PC-9 (cell line): ENCODE measurements at regions not wholly inside any gene's neighbourhood (a gene's known extent, or its start where the extent isn't known, plus 50 kb on each side); places are given as distances from the start of the nearest gene placed in this dataset.
"Not testable (repeated sequence)": the region's sequence is repeated elsewhere in the genome, so short reads cannot be mapped to it uniquely, and the experiment has no call there.

Experiments used
- BruUV-seq: library from RNA; stranded (reverse); fragments of 400-500 nt; replicated peaks from 2 replicates; lab custom pipeline; 2021; lab: Mats Ljungman, UMichigan
- CTCF ChIA-PET: fragments of 300-600 bp; sonication (Branson Sonifier 250); formaldehyde crosslinking; loops from one replicate; lab custom pipeline; 2022; ENCODE audit warnings: antibody characterized with exemption; lab: Charles Lee
- POLR2A ChIA-PET: fragments of 300-600 bp; sonication (Branson Sonifier 250); formaldehyde crosslinking; loops from one replicate; lab custom pipeline; 2022; ENCODE audit warnings: antibody characterized with exemption; ENCODE audit not compliant: unreplicated experiment; lab: Charles Lee
- DNase-seq, 2 experiments: peaks; one replicate each; pipeline versions ENCODE4 v3.0.0 to v3.0.0-alpha.2; 2015 to 2022; ENCODE audit warnings: mixed read lengths in 1 of 2
- H2AFZ ChIP-seq: fragments of 200-600 bp; sonication (generic); 2 replicates; pipeline ENCODE4 v1.8.1; 2017; ENCODE audit warnings: antibody characterized with exemption
- H3F3A ChIP-seq: fragments of 200-600 bp; sonication (generic); 2 replicates; pipeline ENCODE4 v1.8.1; 2017; ENCODE audit warnings: antibody characterized with exemption, mild to moderate bottlenecking, low read depth; ENCODE audit not compliant: insufficient read depth
- H3K27ac ChIP-seq: fragments of 200-600 bp; sonication (generic); 2 replicates; pipeline ENCODE4 v1.6.1; 2016; ENCODE audit warnings: mixed run types
- H3K27me3 ChIP-seq: fragments of 200-600 bp; sonication (generic); 2 replicates; pipeline ENCODE4 v1.6.1; 2016; ENCODE audit warnings: low read depth, mixed run types; ENCODE audit not compliant: insufficient read depth
- H3K36me3 ChIP-seq: fragments of 200-600 bp; sonication (generic); 2 replicates; pipeline ENCODE4 v1.6.1; 2016; ENCODE audit warnings: low read depth, mixed run types
- H3K4me1 ChIP-seq: fragments of 200-600 bp; sonication (generic); replicated peaks from 2 replicates; pipeline ENCODE4 v1.6.1; 2016; ENCODE audit warnings: mixed run types; ENCODE audit not compliant: insufficient read depth
- H3K4me2 ChIP-seq: fragments of 200-600 bp; sonication (generic); 2 replicates; pipeline ENCODE4 v1.6.1; 2017; ENCODE audit warnings: mixed run types
- H3K4me3 ChIP-seq: fragments of 200-600 bp; sonication (generic); 2 replicates; pipeline ENCODE4 v1.6.1; 2016; ENCODE audit warnings: mixed run types
- H3K79me2 ChIP-seq: fragments of 200-600 bp; sonication (generic); 2 replicates; pipeline ENCODE4 v1.6.1; 2017; ENCODE audit warnings: low read depth, mixed run types
- H3K9me2 ChIP-seq: fragments of 200-600 bp; sonication (generic); 2 replicates; pipeline ENCODE4 v1.8.1; 2017; ENCODE audit warnings: mild to moderate bottlenecking; ENCODE audit not compliant: insufficient read depth
- H3K9me3 ChIP-seq: fragments of 200-600 bp; sonication (generic); 2 replicates; pipeline ENCODE4 v1.8.1; 2016; ENCODE audit warnings: low read depth; ENCODE audit not compliant: insufficient read depth
- H4K20me1 ChIP-seq: fragments of 200-600 bp; sonication (generic); 2 replicates; pipeline ENCODE4 v1.8.1; 2017; ENCODE audit not compliant: insufficient read depth
- EZH2 ChIP-seq: fragments of 200-600 bp; sonication (generic); IDR thresholded peaks from 2 replicates; pipeline ENCODE4 v1.8.0; 2017; ENCODE audit warnings: antibody characterized with exemption, low read depth
- intact Hi-C: fragments of 100-400 bp; cut with micrococcal nuclease; formaldehyde crosslinking; loops from one replicate; pipeline ENCODE4 v1.10.0; 2022; ENCODE audit not compliant: unreplicated experiment
- TF ChIP-seq, protein P1 (sequence below): fragments of 200-600 bp; sonication (generic); conservative IDR thresholded peaks from 2 replicates; pipeline ENCODE4 v1.6.1; 2017; ENCODE audit warnings: mixed run types, antibody characterized with exemption, mild to moderate bottlenecking, moderate library complexity

DNA sequence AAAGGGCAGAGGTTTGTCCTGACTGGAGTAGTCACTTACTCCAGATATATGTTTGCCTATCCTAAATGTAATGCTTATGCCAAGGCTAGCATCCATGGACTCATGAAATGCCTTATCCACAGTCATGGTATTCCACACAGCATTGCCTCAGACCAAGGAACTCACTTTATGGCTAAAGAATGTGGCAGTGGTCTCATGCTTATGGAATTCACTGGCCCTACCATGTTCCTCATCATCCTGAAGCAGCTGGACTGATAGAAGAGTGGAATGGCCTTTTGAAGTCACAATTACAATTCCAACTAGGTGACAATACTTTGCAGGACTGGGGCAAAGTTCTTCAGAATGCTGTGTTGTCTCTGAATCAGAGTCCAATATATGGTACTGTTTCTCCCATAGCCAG, 1014.8 kb downstream of the RAPGEF2 start:
- Histone ChIP-seq H3K4me2 (no peak overlapping the region), H3K9me2 (no peaks in the 10 kb centered on the region), H3K4me3 (no peak overlapping the region), H3K79me2 (no peaks in the 10 kb centered on the region), H3K9me3 (no peaks in the 10 kb centered on the region), H3K27me3 (no peaks in the 10 kb centered on the region), H3K36me3 (no peaks in the 10 kb centered on the region), H4K20me1 (no peaks in the 10 kb centered on the region), H3K4me1 (no peaks in the 10 kb centered on the region), H2AFZ (no peak overlapping the region), H3F3A (no peaks in the 10 kb centered on the region), H3K27ac (no peak overlapping the region)
- TF ChIP-seq EZH2, result no peak
- TF ChIP-seq, protein P1, sequence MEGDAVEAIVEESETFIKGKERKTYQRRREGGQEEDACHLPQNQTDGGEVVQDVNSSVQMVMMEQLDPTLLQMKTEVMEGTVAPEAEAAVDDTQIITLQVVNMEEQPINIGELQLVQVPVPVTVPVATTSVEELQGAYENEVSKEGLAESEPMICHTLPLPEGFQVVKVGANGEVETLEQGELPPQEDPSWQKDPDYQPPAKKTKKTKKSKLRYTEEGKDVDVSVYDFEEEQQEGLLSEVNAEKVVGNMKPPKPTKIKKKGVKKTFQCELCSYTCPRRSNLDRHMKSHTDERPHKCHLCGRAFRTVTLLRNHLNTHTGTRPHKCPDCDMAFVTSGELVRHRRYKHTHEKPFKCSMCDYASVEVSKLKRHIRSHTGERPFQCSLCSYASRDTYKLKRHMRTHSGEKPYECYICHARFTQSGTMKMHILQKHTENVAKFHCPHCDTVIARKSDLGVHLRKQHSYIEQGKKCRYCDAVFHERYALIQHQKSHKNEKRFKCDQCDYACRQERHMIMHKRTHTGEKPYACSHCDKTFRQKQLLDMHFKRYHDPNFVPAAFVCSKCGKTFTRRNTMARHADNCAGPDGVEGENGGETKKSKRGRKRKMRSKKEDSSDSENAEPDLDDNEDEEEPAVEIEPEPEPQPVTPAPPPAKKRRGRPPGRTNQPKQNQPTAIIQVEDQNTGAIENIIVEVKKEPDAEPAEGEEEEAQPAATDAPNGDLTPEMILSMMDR, result no peak
- no TSS peak for BruUV-seq
- DNase-seq, result no peak
- CTCF ChIA-PET, result no interaction called here
- intact Hi-C loops, result no loop called here
- POLR2A ChIA-PET, result no interaction called here

DNA sequence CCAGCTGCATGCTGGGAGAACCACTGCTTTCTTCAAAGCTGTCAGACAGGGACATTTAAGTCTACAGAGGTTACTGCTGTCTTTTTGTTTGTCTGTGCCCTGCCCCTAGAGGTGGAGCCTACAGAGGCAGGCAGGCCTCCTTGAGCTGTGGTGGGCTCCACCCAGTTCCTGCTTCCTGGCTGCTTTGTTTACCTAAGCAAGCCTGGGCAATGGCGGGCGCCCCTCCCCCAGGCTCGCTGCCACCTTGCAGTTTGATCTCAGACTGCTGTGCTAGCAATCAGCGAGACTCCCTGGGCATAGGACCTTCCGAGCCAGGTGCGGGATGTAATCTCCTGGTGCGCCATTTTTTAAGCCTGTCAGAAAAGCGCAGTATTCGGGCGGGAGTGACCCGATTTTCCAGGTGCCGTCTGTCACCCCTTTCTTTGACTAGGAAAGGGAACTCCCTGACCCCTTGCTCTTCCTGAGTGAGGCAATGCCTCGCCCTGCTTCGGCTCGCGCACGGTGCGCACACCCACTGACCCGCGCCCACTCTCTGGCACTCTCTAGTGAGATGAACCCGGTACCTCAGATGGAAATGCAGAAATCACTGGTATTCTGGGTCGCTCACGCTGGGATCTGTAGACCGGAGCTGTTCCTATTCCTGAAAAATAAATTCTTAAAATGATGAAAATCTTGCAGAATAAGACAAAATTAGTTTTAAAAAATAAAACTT, 1022.9 kb downstream of the RAPGEF2 start:
- intact Hi-C loops, result loop anchor here (5.0 kb wide), 1 partner anchor 192 kb away; no protein-coding TSS in a partner anchor
- CTCF ChIA-PET, H3K4me1 ChIP-seq, POLR2A ChIA-PET, H4K20me1 ChIP-seq, H3K4me3 ChIP-seq, H3K9me3 ChIP-seq, BruUV-seq, H3K9me2 ChIP-seq, DNase-seq, H3K27me3 ChIP-seq, H3F3A ChIP-seq, H2AFZ ChIP-seq, H3K36me3 ChIP-seq, H3K79me2 ChIP-seq, H3K4me2 ChIP-seq, H3K27ac ChIP-seq: not testable (repeated sequence)

DNA sequence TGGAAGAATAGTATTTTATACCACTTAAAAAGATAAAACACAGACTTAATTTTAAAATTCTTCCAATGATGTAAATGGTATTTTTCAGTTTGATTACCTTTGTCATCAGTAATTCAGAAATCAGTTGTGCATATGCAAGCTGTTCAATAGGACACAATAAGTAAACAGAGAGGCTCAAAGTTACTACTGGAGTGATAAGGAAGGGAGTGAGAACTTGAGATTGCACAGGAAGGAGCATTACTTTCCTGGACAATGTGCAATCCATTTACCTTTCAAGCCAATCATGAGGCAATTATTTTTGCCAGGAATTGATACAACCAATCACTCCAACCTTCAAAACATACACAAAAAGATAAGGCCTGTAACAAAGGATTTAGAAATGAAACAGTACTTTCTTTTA, 1024.3 kb downstream of the RAPGEF2 start:
- TF ChIP-seq, protein P1, result no peak
- no peak for TF ChIP-seq EZH2
- intact Hi-C loops, result loop anchor here (5.0 kb wide), 1 partner anchor 190 kb away; no protein-coding TSS in a partner anchor
- no peaks in the 10 kb centered on the region for H3K36me3 ChIP-seq
- no peaks in the 10 kb centered on the region for H3F3A ChIP-seq
- no peak overlapping the region for H3K27ac ChIP-seq
- H3K79me2 ChIP-seq, result no peaks in the 10 kb centered on the region
- H4K20me1 ChIP-seq, result no peaks in the 10 kb centered on the region
- CTCF ChIA-PET, result no interaction called here
- H3K4me1 ChIP-seq, result 0 out of 2 replicates have a peak, but pooled peaks cover 5% of the 10 kb centered on the region
- no peaks in the 10 kb centered on the region for H3K27me3 ChIP-seq
- no peak for DNase-seq
- no peak overlapping the region for H2AFZ ChIP-seq
- POLR2A ChIA-PET, result no interaction called here
- no peak overlapping the region for H3K4me3 ChIP-seq
- no peaks in the 10 kb centered on the region for H3K9me2 ChIP-seq
- no peaks in the 10 kb centered on the region; the same call in 1 of the 2 replicates for H3K9me3 ChIP-seq
- BruUV-seq, result no TSS peak
- no peak overlapping the region for H3K4me2 ChIP-seq
